ENCODE measurements at regions not wholly inside any gene's neighbourhood (a gene's known extent, or its start where the extent isn't known, plus 50 kb on each side); places are given as distances from the start of the nearest gene placed in this dataset.

GRCh38 chr16:66135421-66135831, 231.1 kb upstream of the CDH5 start:
- no peak for DNase-seq

GRCh38 chr16:66134875-66135274, 231.6 kb upstream of the CDH5 start:
- no peak for DNase-seq

- DNase-seq: no peak
Measured at GRCh38 chr16:66133643-66134338, 232.7 kb upstream of the CDH5 start.

GRCh38 chr16:66131895-66132294, 234.6 kb upstream of the CDH5 start:
- no peak for DNase-seq

GRCh38 chr16:66131156-66131807, 235.2 kb upstream of the CDH5 start:
- DNase-seq: no peak

- DNase-seq: no peak
Measured at GRCh38 chr16:66130296-66130905, 236.1 kb upstream of the CDH5 start.

GRCh38 chr16:66129196-66129595, 237.3 kb upstream of the CDH5 start:
- no peak for DNase-seq

- no peak for DNase-seq
Measured at GRCh38 chr16:66128371-66128770, 238.1 kb upstream of the CDH5 start.

GRCh38 chr16:66127459-66128370, 238.8 kb upstream of the CDH5 start:
- no peak for DNase-seq

- DNase-seq: no peak
Measured at GRCh38 chr16:66121466-66121865, 245.0 kb upstream of the CDH5 start.

- no peak for DNase-seq
Measured at GRCh38 chr16:66120656-66121055, 245.8 kb upstream of the CDH5 start.

- no peak for DNase-seq
Measured at GRCh38 chr16:66116163-66117002, 250.1 kb upstream of the CDH5 start.

- no peak for DNase-seq
Measured at GRCh38 chr16:66115373-66115772, 251.1 kb upstream of the CDH5 start.

- DNase-seq: no peak
Measured at GRCh38 chr16:66113223-66113622, 253.3 kb upstream of the CDH5 start.

- DNase-seq: no peak
Measured at GRCh38 chr16:66109677-66110076, 256.8 kb upstream of the CDH5 start.

GRCh38 chr16:66107661-66108060, 258.8 kb upstream of the CDH5 start:
- DNase-seq: no peak

- no peak for DNase-seq
Measured at GRCh38 chr16:66103211-66103610, 263.3 kb upstream of the CDH5 start.

GRCh38 chr16:66099306-66099705, 267.2 kb upstream of the CDH5 start:
- no peak for DNase-seq

- no peak for DNase-seq
Measured at GRCh38 chr16:66097751-66098150, 268.7 kb upstream of the CDH5 start.

GRCh38 chr16:66095676-66096075, 270.8 kb upstream of the CDH5 start:
- no peak for DNase-seq

GRCh38 chr16:66093191-66093590, 273.3 kb upstream of the CDH5 start:
- DNase-seq: no peak

- no peak for DNase-seq
Measured at GRCh38 chr16:66091471-66091891, 275.0 kb upstream of the CDH5 start.

Data from amniotic stem cell (primary cell).